Gastrocnemius medialis (tissue), 4 donors: ENCODE measurements at regions not wholly inside any gene's neighbourhood (a gene's known extent, or its start where the extent isn't known, plus 50 kb on each side); places are given as distances from the start of the nearest gene placed in this dataset.

Experiments used
- ATAC-seq, 2 donors: fragments of 150-250 bp; one replicate each; pipeline ENCODE4 v1.9.1; 2016
- DNase-seq, 2 donors: peaks; one replicate each; pipeline ENCODE4 v3.0.0-alpha.2; 2019
- H3K27ac ChIP-seq, 4 donors: fragments of 200-600 bp; sonication (generic); 1 replicate in 1 of 4; 2 replicates in 3 of 4; pipeline ENCODE4 v1.5.1; 2016 to 2018; ENCODE audit warnings: mild to moderate bottlenecking in 2 of 4, moderate library complexity in 1 of 4
- H3K27me3 ChIP-seq, 3 donors: fragments of 200-600 bp; sonication (generic) in 2 of 3; 1 replicate in 1 of 3; 2 replicates in 2 of 3; pipeline versions ENCODE4 v1.5.1 to v1.6.0; 2016 to 2019; ENCODE audit warnings: mild to moderate bottlenecking in 1 of 3, moderate library complexity in 1 of 3
- H3K36me3 ChIP-seq, 2 donors: fragments of 200-600 bp; sonication (generic) in 1 of 2; one replicate each; pipeline ENCODE4 v1.5.1; 2017 to 2018
- H3K4me1 ChIP-seq, 2 donors: fragments of 200-600 bp; sonication (generic) in 1 of 2; one replicate each; pipeline ENCODE4 v1.5.1; 2016 to 2017; ENCODE audit warnings: mild to moderate bottlenecking in 2 of 2
- H3K4me3 ChIP-seq, 4 donors: fragments of 200-600 bp; sonication (generic) in 3 of 4; 1 replicate in 1 of 4; 2 replicates in 3 of 4; pipeline ENCODE4 v1.5.1; 2016 to 2019; ENCODE audit warnings: mild to moderate bottlenecking in 2 of 4
- H3K9me3 ChIP-seq, 3 donors: fragments of 200-600 bp; sonication (generic) in 2 of 3; 1 replicate in 1 of 3; 2 replicates in 2 of 3; pipeline ENCODE4 v1.5.1; 2016 to 2019
- CTCF ChIP-seq, 5 experiments: fragments of 450-650 bp in 3 of 5; fragments of 200-600 bp in 2 of 5; sonication (generic) in 2 of 5; IDR thresholded peaks in 4 of 5; conservative IDR thresholded peaks in 1 of 5; 1 replicate in 4 of 5; 2 replicates in 1 of 5; pipeline ENCODE4 v1.5.1; 2016 to 2019; ENCODE audit warnings: antibody characterized with exemption in 5 of 5, mild to moderate bottlenecking in 3 of 5, moderate library complexity in 3 of 5
- POLR2A ChIP-seq, 2 donors: fragments of 450-650 bp; IDR thresholded peaks; one replicate each; pipeline ENCODE4 v1.6.1; 2017; ENCODE audit warnings: antibody characterized with exemption in 2 of 2, mild to moderate bottlenecking in 2 of 2, moderate library complexity in 2 of 2
- in situ Hi-C, 4 donors: fragments of 200-750 bp; cut with MboI; loops; one replicate each; pipeline versions ENCODE4 v1.15.0 to v1.8.0; 2017; ENCODE audit warnings: low sequenced_read_pairs in 4 of 4
- intact Hi-C: fragments of 100-400 bp; cut with DNase I; formaldehyde crosslinking; loops from one replicate; pipeline ENCODE4 v1.15.1; 2023; ENCODE audit warnings: low total_unique reads

DNA sequence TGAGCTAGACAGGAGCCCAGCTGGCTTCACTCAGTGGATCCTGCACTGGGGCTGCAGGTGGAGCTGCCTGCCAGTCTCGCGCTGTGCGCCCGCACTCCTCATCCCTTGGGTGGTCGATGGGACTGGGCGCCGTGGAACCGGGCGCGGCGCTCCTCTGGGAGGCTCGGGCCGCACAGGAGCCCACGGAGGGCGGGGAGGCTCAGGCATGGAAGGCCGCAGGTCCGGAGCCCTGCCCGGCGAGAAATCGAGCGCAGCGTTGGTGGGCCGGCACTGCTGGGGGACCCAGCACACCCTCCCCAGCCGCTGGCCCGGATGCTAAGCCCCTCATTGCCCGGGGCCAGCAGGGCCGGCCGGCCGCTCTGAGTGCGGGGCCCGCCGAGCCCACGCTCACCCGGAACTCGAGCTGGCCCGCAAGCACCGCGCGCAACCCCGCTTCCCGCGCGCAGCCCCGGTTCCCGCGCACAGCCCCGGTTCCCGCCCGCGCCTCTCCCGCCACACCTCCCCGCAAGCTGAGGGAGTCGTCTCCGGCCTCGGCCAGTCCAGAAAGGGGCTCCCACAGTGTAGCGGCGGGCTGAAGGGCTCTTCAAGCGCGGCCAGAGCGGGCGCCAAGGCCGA, 1130.5 kb upstream of the FLRT2 start:
- no peak overlapping the region for H3K27ac ChIP-seq
- no peaks in the 10 kb centered on the region for H3K9me3 ChIP-seq
- no peaks in the 10 kb centered on the region for H3K27me3 ChIP-seq
- no peak for DNase-seq
- ATAC-seq = no peak
- H3K4me3 ChIP-seq = no peak overlapping the region
- in situ Hi-C loops (no loop called here), intact Hi-C loops (no loop called here)
- no peaks in the 10 kb centered on the region for H3K36me3 ChIP-seq
- no peaks in the 10 kb centered on the region for H3K4me1 ChIP-seq
- TF ChIP-seq POLR2A (IDR thresholded peaks at IDR 0.05) (no peak), CTCF (IDR thresholded peaks at IDR 0.05 in 4 of 5, conservative IDR thresholded peaks at IDR 0.05 in 1 of 5) (no peak)

DNA sequence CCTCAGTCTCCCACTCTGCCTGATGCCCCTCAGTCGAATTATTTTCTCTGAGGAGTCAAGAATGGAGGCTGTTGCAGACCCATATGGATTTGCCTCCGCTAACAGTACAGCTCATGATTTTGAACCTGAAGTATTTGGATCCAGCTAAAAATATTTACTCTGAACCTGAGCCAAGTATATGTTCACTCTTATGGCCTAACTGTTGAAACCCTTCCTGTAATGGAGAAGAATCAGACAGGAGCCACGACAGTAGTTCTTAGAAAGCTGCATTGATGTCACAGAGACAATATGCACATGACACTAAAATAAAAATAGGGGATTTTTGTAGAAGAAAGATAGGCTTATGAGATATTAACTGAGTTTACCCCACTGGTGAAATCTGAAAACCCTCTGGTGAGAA, 1128.3 kb upstream of the FLRT2 start:
- TF ChIP-seq POLR2A (IDR thresholded peaks at IDR 0.05) = no peak
- TF ChIP-seq CTCF (IDR thresholded peaks at IDR 0.05 in 4 of 5, conservative IDR thresholded peaks at IDR 0.05 in 1 of 5) = no peak
- intact Hi-C loops = no loop called here

GRCh38 chr14:84403585-84403984, 1126.4 kb upstream of the FLRT2 start:
- H3K27ac ChIP-seq = no peak overlapping the region
- TF ChIP-seq CTCF (IDR thresholded peaks at IDR 0.05 in 4 of 5, conservative IDR thresholded peaks at IDR 0.05 in 1 of 5) (no peak), POLR2A (IDR thresholded peaks at IDR 0.05) (no peak)
- H3K4me3 ChIP-seq = no peak overlapping the region
- no peaks in the 10 kb centered on the region for H3K9me3 ChIP-seq
- in situ Hi-C loops = no loop called here
- intact Hi-C loops = no loop called here
- no peaks in the 10 kb centered on the region for H3K36me3 ChIP-seq
- DNase-seq = no peak
- no peak for ATAC-seq
- no peaks in the 10 kb centered on the region for H3K27me3 ChIP-seq
- H3K4me1 ChIP-seq = no peaks in the 10 kb centered on the region

More for the DNA sequence above, 1128.3 kb upstream of the FLRT2 start:
- Histone ChIP-seq H3K36me3 (no peaks in the 10 kb centered on the region), H3K4me3 (no peak overlapping the region), H3K9me3 (no peaks in the 10 kb centered on the region), H3K4me1 (no peaks in the 10 kb centered on the region), H3K27ac (no peak overlapping the region), H3K27me3 (no peaks in the 10 kb centered on the region)
- ATAC-seq (no peak), DNase-seq (no peak)
- in situ Hi-C loops = no loop called here

- in situ Hi-C loops = no loop called here
These were observed 1125.7 kb upstream of the FLRT2 start for GRCh38 chr14:84404246-84404645.

More at GRCh38 chr14:84404246-84404645, 1125.7 kb upstream of the FLRT2 start:
- H3K36me3 ChIP-seq = no peaks in the 10 kb centered on the region
- no peak overlapping the region for H3K4me3 ChIP-seq
- H3K27ac ChIP-seq = no peak overlapping the region
- ATAC-seq (no peak), DNase-seq (no peak)
- TF ChIP-seq CTCF (IDR thresholded peaks at IDR 0.05 in 4 of 5, conservative IDR thresholded peaks at IDR 0.05 in 1 of 5) = no peak
- TF ChIP-seq POLR2A (IDR thresholded peaks at IDR 0.05) = no peak
- intact Hi-C loops = no loop called here
- H3K27me3 ChIP-seq = no peaks in the 10 kb centered on the region
- H3K9me3 ChIP-seq = no peaks in the 10 kb centered on the region
- no peaks in the 10 kb centered on the region for H3K4me1 ChIP-seq
